ENCODE measurements at regions not wholly inside any gene's neighbourhood (a gene's known extent, or its start where the extent isn't known, plus 50 kb on each side); places are given as distances from the start of the nearest gene placed in this dataset.
A peak's percentile ranks its signal among the peaks of the same experiment; 100 is the strongest.

GRCh38 chr20:50242548-50242862 lies 51.9 kb downstream of the CEBPB start:
- no peak for DNase-seq (ENCODE audit: low read depth)
- H3K4me3 ChIP-seq (ENCODE audit: low read depth, low read length): no peak overlapping the region
- TF ChIP-seq, protein P1, sequence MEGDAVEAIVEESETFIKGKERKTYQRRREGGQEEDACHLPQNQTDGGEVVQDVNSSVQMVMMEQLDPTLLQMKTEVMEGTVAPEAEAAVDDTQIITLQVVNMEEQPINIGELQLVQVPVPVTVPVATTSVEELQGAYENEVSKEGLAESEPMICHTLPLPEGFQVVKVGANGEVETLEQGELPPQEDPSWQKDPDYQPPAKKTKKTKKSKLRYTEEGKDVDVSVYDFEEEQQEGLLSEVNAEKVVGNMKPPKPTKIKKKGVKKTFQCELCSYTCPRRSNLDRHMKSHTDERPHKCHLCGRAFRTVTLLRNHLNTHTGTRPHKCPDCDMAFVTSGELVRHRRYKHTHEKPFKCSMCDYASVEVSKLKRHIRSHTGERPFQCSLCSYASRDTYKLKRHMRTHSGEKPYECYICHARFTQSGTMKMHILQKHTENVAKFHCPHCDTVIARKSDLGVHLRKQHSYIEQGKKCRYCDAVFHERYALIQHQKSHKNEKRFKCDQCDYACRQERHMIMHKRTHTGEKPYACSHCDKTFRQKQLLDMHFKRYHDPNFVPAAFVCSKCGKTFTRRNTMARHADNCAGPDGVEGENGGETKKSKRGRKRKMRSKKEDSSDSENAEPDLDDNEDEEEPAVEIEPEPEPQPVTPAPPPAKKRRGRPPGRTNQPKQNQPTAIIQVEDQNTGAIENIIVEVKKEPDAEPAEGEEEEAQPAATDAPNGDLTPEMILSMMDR (IDR thresholded peaks at IDR 0.05; ENCODE audit: insufficient read depth, low read depth, low read length): no peak

- H3K4me3 ChIP-seq (ENCODE audit: low read depth, low read length): no peak overlapping the region
- DNase-seq (ENCODE audit: low read depth): no peak
- TF ChIP-seq, protein P1 (IDR thresholded peaks at IDR 0.05; ENCODE audit: insufficient read depth, low read depth, low read length): no peak
Observed at GRCh38 chr20:50242863-50243609, 52.4 kb downstream of the CEBPB start.

DNA sequence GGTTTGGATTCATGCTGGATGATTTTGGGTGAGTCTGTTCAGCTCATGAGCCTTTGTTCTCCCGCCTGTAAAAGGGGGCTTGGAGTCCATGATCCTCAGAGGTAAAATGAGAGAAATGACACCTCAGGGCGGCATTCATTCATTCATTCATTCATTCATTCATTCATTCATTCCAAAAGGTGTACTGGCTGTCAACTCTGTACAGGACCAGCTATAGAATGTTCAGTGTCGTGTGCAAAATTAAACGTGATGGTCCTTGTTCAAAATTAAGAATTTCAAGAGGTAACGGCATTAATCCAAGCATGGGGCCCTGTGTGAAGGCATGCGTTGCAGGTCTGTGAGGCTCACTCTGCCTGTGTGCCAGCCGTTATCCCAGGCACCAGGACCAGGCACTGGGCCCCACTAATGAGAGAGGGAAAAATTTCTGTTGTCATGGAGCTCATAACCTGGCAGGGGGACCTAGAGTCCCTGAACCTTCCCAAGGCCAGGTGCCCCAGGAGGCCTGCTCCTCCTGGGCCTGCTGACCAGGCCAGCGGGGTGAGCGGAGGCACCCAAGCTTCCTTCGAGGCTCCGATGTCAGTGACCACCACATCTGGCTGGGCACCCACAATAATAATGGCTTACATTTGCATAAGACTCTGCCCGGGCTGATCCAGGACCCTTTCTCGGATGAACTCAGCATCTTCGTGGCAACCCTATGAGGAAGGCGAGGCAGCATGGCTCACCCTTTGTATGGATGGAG lies 53.2 kb downstream of the CEBPB start:
- DNase-seq (ENCODE audit: low read depth): no peak
- TF ChIP-seq, protein P1 (IDR thresholded peaks at IDR 0.05; ENCODE audit: insufficient read depth, low read depth, low read length): no peak
- no peak overlapping the region for H3K4me3 ChIP-seq (ENCODE audit: low read depth, low read length)

- H3K4me3 ChIP-seq (ENCODE audit: low read depth, low read length): no peak overlapping the region
- DNase-seq (ENCODE audit: low read depth): no peak
- TF ChIP-seq, protein P1 (IDR thresholded peaks at IDR 0.05; ENCODE audit: insufficient read depth, low read depth, low read length): no peak
Observed at GRCh38 chr20:50244352-50245149, 53.9 kb downstream of the CEBPB start.

DNA sequence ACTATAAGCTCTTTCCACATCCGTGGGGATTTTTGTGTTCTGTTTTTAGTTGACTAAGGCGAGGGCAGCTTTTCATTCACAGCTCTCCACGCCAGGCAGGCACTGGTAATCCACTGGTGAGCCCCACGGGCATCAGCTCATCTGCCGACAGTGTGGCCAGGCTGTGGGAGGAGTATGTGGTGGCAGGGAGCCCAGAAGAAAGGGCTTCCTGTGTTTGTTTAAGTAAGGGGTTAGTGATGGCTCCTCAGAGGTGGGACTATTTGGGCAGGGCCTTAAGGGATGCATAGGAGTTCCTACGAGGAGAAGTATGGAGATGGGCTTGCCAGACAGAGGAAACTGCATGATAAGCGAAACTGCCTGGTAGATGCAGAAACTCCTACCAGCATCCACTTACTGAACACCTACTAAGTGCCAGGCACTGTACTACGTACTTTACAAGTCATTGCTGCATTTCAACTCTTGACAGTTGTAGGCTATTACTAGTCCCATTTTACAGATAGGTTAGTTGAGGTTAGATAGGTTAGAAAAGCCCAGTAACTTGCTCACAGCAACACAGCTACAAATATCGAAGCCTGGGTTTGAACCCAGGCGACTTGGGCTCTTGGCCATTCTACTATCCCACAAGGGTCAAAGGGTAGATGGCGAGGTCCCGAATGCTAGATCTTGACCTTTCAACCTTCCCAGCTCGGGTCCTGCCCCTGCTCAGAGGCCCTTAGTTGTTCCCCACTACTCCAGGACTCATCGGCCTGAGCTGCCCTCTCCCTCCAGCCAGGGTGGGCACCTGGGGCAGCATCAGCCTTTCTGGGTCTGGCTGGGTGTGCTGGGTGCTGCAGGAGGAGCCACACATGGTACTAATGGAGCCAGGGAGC lies 55.1 kb downstream of the CEBPB start:
- TF ChIP-seq, protein P1 (IDR thresholded peaks at IDR 0.05; ENCODE audit: insufficient read depth, low read depth, low read length): no peak
- peak; percentile 62 for DNase-seq (ENCODE audit: low read depth)
- H3K4me3 ChIP-seq (ENCODE audit: low read depth, low read length): no peak overlapping the region

All from fibroblast of villous mesenchyme (primary cell).